Germinal center (tissue), 1 donor: ENCODE measurements at regions not wholly inside any gene's neighbourhood (a gene's known extent, or its start where the extent isn't known, plus 50 kb on each side); places are given as distances from the start of the nearest gene placed in this dataset.
"Not testable (repeated sequence)": the region's sequence is repeated elsewhere in the genome, so short reads cannot be mapped to it uniquely, and the experiment has no call there.

Experiments used
- DNase-seq: peaks from one replicate; pipeline ENCODE4 v3.0.0; 2012; ENCODE audit warnings: mixed read lengths, low spot score

DNA sequence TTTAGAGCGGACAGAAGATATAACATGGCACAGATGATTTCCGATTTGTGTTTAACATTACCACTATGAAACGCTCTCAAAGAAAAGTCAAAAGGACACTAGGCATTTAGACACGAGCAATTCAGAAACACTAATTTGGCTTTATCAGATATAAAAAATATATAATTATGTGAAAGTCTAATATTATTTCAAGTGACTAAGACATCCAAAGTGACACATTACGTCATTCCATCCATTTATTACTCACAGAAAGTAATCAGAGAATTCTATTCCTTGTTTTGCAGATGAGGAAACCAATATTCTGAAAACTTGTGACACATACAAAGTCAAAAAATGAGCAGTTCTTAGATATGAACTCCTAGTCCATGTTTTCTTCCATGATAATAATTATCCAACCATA is 250.8 kb upstream of the USP15 start:
- no peak for DNase-seq

DNA sequence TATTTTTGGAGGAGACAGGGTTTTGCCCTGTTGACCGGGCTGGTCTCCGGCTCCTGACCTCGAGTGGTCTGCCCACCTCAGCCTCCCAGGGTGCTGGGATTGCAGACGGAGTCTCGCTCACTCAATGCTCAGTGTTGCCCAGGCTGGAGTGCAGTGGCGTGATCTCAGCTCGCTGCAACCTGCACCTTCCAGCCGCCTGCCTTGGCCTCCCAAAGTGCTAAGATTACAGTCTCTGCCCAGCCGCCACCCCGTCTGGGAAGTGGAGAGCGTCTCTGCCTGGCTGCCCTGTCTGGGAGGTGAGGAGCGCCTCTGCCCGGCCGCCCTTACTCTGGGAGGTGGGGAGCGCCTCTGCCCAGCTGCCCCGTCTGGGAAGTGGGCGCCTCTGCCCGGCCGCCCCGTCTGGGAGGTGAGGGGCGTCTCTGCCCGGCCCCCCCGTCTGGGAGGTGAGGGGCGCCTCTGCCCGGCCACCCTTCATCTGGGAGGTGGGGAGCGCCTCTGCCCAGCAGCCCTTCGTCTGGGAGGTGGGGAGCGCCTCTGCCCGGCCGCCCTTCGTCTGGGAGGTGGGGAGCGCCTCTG is 249.8 kb upstream of the USP15 start:
- DNase-seq = not testable (repeated sequence)

DNA sequence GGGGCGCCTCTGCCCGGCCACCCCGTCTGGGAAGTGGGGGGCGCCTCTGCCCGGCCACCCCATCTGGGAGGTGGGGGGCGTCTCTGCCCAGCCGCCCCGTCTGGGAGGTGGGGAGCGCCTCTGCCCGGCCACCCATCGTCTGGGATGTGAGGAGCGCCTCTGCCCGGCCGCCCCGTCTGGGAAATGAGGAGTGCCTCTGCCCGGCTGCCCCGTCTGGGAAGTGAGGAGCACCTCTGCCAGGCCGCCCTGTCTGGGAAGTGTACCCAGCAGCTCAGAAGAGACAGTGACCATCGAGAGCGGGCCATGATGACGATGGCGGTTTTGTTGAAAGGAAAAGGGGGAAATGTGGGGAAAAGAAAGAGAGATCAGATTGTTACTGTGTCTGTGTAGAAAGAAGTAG is 249.2 kb upstream of the USP15 start:
- not testable (repeated sequence) for DNase-seq

DNA sequence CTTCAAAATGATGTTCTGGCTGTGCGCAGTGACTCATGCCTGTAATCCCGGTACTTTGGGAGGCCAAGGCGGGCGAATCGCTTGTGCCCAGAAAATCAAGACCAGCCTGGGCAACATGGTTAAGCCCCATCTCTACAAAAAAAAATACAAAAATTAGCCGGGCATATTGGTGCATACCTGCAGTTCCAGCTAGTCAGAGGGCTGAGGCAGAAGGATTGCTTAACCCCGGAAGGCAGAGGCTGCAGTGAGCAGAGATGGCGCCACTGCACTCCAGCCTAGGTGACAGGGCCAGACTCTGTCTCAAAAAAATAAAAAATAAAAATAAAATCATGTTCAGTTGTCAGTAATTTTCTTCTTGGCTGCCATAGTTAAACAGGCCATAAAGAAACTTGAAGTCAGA is 245.9 kb upstream of the USP15 start:
- DNase-seq = no peak

DNA sequence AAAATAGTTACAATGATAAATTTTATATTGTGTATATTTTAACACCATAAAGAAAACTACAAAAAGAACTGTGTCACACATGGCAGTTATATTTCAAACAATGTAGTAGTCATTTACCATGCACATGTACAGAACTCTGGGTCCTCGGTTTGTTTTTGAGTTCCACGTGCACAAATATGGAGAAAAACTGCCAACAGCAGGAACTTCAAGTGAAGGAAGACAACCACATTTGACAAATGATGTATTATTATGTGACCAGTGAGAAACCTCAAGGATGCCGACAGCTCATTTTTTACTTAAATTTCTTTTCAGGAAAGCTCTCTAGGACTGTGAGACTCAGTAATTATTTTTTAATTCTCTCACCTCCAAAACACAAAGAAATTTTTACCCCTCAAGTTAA is 244.2 kb upstream of the USP15 start:
- DNase-seq = no peak

DNA sequence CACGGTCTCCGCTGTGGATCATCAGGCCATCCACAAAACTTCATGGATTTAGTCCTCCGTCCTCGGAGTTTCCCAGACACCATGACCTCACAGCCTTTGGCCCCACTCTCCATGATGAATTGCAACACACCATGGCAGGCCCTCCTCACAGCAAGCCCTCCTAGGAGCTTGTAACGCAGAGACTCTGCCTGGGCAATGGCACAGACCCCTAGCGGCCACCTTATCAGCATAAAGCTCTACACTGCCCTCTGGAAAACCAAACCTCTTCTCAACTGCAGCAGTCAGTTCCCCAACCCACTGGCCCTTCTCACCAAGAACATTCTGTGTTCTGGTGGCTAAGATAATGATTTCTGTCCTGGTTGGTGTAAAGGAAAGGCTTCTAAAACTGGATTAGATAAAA is 238.4 kb upstream of the USP15 start:
- DNase-seq = no peak

DNA sequence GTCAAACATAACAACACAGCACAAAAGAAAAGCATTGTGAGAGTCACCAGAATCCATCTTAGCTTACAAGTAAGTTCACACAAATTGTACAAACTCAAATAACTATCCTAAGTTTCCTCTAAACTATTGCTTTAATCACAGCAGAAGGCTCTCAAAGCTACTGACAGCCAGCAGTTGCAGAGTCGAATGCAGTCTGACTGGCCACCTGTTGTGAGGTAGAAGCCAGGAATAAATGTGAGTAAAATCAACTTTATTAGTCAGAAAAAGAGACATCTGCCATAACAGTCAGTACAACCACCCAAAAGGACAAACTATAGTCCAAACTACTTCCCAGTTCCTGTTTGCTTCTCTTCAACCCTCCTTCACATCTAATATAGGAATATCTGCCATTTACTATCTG is 231.7 kb upstream of the USP15 start:
- DNase-seq = no peak

DNA sequence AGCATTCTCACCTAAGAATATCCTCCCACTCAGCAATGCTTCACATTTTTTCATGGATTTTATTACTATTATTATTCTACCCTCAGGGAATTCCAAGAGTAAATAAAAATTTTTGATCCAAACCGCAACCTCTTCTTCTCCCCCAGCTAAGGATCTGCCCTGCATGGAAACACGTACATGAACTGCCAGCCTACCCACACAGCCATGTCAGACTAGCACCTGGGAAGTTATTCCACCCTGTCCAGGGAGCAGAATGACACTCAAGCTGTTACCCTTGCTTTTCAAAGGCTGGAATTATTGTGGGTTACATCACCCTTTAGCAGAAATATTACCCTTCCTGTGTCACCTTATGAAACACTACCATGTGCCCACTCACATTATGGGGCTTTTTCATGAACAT is 227.3 kb upstream of the USP15 start:
- DNase-seq = no peak

DNA sequence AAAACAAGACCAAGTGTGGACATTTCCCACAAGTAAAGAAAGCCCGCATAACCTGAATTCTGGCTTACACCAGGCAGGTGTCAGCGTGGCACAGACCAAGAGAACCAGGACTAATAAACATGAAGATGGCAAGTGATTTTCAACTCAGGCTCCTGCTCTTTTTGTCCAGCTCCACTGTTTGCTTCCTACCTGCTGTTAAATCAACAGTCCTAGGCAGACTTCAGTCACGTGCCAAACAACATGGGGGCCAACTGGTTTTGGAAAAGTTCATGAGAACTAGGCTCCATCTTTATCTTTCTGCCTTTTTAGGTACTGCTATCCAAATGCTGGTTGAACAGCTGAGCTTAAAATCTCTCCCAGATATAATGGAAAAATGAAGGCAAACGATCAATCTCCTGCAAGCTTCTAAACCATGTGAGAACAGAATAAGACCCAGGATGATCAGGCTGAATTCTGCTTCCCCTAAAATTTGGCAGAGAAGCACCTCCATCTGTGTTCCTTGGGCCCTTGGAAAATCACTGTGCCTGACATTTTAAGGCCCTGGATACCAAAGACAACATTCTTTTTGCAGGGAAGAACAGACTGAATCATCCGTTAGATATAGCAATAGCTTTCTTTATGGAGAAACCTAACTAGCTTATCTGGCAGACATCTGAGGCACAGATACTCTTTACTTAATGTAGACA is 215.6 kb upstream of the USP15 start:
- DNase-seq = no peak

DNA sequence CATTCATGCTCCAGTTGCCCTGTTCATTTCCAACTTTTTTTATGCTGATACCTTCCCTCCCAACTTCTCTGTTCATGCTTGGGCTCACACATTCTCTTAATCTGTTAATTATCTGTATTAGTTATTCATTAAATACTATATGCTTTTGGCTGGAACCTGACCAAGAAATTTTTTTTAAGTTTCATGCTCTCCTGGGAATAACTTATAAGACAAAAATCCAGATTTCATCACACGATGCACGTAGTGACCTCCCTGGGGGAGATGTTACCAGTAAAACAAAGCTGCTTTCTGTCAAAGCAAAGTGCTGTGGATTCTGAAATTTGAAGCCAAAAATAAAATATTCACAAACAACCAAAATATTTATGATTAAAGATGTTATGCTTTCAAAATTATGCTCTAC is 215.0 kb upstream of the USP15 start:
- DNase-seq = no peak

DNA sequence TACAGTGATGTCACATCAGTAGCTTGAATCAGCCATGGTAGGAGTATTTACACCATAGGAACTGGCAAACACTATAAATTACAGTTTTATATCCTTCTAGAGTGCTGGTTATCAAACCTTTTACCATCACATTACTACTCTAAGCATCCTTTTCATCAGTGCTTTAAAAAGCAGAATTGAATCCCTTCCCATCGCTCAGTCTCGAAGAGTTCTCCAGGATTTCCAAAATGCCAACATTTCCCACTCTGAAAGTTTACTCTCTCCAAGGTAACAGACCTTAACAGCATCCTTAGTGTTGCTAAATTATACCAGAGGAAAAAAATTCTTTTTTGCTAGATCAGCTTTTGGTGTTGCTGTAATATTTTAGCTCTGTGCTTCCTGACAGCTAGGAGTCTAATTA is 209.4 kb upstream of the USP15 start:
- no peak for DNase-seq

DNA sequence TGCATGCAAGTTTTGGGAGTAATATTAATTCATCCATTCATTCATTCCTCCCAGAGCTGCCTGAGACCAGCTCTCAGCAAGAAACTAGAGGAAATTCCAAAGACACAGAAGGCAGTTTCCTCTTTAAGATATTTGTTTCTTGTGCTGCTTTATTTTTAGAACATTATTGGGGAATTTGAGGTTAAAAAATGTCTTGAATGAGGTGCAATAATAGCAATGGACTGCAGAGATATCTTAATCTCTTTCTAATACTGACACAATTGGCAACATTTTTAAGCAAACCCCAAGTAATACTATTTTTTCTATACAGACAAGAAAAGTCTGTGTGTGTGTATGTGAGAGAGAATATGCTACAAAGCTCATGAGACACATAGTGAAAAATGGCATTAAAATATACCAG is 190.2 kb upstream of the USP15 start:
- no peak for DNase-seq

DNA sequence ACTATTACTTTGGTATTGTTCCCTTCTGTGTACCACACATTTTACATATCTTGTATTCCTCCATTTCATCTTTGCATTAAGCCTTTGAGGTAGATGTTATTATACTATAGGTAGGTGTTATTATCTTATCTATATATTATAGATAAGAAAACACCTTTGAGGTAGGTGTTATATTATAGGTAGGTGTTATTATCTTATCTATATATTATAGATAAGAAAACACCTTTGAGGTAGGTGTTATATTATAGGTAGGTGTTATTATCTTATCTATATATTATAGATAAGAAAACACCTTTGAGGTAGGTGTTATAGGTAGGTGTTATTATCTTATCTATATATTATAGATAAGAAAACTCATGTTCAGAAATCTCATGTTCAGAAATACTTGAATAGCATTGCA is 187.0 kb upstream of the USP15 start:
- DNase-seq = not testable (repeated sequence)

DNA sequence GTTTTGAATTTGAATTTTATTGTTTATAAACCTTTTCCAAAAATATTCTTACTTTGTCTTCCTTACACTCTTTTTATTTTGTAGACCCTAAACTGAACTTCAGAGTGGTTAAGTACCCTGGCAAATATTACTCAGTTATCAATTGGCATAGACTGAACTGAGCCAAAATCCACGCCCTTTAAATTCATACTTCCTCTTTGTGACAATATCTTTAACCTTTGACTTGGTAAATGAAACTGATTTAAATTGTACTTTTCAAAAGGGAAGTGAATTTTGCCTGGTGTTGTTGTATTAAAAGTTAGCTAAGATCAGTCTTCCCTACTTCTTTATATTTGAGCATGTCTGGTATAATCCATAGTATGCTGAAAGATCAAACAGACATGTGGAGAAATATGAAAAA is 184.3 kb upstream of the USP15 start:
- no peak for DNase-seq

DNA sequence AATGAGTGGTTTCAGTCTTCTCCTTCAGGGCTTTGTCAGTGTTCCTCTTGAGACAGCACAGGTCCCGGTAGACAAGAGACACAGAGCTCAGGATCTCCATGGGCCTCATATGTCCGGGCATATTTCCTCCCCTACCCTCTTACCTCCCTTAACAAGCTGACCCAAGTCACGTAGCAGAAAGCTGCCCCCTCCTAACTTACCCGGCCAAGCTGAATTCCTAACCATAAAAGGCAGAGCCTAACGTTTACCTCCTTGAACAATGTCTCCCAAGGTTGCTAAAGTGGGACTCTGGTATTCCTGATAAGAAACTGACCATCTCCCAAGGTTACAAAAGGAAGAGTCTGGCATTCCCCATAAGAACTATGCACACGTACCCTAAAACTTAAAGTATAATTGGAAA is 182.2 kb upstream of the USP15 start:
- DNase-seq = no peak

DNA sequence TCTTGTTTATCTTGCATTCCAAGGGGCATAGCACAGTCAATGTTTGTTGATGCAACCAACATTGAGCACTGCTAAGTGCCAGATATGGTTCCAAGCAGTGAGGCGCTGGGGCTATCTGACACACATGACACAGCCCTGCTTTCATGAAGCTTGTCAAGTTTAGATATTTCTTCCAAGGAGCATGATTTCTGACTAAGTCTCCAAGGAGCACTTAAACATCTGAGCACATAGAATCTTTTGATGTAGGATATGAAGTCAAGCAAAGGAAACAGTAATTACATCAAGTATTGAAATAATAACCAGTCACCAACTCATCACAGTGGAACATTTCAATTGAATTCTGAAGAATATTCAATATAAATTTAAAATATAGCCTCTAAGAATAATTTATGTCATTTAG is 177.8 kb upstream of the USP15 start:
- DNase-seq = no peak

DNA sequence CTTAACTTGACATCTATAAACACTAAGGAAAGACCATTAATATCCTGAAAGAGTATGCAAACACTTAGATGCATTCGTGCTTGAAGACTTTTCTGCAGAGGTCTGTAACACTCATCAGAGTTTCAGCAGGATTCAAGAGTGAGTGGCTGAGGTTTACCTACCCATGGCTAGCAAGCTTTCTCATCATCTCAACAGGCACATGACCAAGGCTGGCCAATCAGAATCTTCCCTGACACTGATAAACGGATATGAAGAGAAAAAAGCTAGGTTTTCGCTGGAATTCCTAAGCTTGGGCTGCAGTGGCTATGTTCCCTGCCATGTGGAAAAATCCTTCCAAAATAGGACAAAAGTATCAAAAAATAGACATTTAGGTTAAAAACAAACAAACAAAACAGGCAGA is 162.1 kb upstream of the USP15 start:
- DNase-seq = no peak

DNA sequence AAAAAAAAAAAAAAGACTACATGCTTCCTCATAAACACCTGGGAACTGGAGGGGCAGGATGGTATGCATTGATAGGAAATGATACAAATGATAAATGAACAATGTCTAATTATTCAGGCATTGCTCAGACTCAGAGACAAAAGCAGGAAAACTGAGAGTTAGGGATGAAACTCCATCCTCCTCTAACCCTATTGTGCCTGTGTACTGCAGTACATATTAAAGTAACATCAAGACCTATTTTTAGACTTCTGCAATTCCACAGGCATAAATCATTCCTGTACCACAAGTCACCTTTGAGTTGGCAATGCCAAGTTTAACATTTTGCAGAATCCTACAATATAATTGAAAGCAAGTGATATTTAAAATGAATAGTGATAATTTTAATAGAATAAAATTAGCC is 156.5 kb upstream of the USP15 start:
- no peak for DNase-seq

DNA sequence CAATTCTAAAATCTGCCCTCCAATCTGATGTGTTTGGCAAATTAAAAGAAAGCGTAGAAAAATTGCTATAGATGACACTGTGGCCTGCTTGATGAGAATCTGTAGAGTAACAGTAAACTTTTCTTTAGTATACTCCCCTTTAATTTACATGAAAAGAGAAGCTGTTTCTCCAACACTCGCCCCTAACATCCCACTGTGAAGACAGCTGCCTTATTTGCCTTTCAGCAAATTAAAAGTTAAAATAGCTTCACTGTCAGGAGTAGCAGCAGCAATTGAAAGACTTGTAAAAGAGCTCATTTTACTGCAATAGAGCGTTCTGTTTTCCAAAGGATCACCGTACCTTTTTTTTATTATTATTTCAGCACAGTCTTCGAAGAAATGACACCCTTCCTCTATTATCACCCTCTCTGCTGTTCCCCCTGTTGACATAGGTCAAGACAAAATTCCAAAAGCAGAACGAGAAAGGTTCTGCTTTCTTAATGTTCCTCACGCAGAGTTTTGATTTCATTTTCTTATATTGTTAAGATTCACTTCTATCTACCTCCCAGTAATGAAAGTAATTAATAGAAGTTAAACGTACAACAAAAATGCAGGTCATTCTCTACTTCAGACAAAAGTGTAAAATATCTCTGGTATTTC is 153.5 kb upstream of the USP15 start:
- DNase-seq = no peak

DNA sequence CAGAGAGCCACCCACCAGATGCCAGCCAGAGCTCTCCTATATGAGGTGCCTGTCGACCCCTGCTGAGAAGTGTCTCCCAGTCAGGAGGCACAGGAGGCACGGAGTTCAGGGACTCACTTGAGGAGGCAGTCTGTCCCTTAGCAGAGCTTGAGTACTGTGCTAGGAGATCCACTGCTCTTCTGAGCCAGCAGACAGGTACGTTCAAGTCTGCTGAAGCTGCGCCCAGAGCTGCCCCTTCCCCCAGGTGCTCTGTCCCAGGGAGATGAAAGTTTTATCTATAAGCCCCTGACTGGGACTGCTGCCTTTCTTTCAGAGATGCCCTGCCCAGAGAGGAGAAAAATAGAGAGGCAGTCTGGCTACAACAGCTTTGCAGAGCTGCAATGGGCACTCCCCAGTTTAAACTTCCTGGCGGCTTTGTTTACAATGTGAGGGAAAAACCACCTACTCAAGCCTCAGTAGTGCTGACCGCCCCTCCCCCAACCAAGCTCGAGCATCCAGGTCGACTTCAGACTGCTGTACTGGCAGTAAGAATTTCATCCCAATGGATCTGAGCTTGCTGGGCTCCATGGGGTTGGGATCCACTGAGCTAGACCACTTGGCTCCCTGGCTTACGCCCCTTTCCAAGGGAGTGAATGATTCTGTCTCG is 146.7 kb upstream of the USP15 start:
- DNase-seq = no peak

DNA sequence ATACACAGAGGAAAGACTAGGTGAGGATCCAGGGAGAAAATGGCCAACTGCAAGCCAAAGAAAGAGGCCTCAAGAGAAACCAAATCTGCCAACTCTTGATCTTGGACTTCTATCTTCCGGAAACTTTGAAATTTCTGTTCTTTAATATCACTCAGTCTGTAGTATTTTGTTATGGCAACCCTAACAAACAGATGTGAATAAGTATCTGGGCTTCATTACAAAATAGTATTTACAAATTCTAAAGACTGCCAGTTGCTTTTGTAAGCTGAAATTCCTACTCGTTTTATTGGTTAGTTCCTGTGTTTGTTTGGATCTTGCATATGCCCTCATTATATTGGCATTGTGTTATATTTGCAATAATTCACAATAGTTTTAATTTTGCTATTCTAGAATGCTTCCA is 143.2 kb upstream of the USP15 start:
- DNase-seq = no peak

DNA sequence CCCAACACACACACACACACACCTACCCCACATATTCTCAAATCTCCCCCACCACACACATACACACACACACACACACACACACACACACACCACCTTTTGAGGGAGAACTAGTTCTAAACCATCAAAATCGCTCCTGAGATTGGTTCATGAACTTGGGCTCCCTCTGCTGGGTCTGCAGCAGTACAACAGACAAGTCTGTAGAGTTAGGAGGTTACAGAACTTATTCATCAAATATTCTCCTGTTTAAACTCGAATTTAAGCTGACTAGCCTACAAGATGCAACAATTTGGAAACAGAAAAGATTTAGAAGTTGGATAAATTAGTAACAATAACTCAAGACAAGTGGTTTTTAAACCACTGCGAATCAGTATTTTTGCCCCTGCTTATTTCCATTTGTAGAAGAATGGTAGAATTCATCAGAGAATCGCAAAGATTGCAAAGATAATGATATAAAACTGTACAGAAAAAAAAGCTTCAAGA is 136.4 kb upstream of the USP15 start:
- DNase-seq = peak; percentile 13

DNA sequence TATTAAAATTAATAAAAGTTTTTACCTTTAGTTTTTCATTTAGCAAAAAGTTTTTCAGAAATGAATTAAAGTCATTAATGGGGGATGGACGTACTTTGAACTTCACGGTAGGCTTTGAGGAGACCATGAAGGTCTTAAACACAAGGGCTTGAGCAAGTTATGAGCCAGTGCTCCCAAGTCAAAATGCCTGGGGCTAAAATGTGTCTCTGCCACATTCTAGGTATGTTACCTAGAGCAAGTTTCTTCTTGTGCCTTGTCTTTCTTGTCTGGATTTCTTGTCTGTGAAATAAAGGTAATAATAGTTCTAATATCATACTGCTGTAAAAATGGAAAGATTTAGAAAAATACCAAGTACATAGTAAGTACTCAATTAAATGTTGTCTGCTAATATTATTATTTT is 132.7 kb upstream of the USP15 start:
- DNase-seq = no peak
